PC-3 (cell line): ENCODE measurements at regions not wholly inside any gene's neighbourhood (a gene's known extent, or its start where the extent isn't known, plus 50 kb on each side); places are given as distances from the start of the nearest gene placed in this dataset.
A peak's percentile ranks its signal among the peaks of the same experiment; 100 is the strongest.

Source experiments
- EZH2 ChIP-seq: fragments of 300-600 bp; sonication (generic); IDR thresholded peaks from one replicate; pipeline ENCODE4 v1.6.1; 2017; ENCODE audit warnings: antibody characterized with exemption, mild to moderate bottlenecking, low read length; ENCODE audit not compliant: unreplicated experiment
- EZH2phosphoT487 ChIP-seq: fragments of 300-600 bp; sonication (generic); IDR thresholded peaks from 2 replicates; pipeline ENCODE4 v1.6.1; 2018; ENCODE audit warnings: mild to moderate bottlenecking, antibody characterized with exemption, low read length, borderline replicate concordance
- TF ChIP-seq, protein P1 (sequence below): fragments of 300-600 bp; sonication (generic); conservative IDR thresholded peaks from 2 replicates; pipeline ENCODE4 v1.5.1; 2017; ENCODE audit warnings: antibody characterized with exemption, low read depth, mild to moderate bottlenecking, low read length

- TF ChIP-seq, protein P1, sequence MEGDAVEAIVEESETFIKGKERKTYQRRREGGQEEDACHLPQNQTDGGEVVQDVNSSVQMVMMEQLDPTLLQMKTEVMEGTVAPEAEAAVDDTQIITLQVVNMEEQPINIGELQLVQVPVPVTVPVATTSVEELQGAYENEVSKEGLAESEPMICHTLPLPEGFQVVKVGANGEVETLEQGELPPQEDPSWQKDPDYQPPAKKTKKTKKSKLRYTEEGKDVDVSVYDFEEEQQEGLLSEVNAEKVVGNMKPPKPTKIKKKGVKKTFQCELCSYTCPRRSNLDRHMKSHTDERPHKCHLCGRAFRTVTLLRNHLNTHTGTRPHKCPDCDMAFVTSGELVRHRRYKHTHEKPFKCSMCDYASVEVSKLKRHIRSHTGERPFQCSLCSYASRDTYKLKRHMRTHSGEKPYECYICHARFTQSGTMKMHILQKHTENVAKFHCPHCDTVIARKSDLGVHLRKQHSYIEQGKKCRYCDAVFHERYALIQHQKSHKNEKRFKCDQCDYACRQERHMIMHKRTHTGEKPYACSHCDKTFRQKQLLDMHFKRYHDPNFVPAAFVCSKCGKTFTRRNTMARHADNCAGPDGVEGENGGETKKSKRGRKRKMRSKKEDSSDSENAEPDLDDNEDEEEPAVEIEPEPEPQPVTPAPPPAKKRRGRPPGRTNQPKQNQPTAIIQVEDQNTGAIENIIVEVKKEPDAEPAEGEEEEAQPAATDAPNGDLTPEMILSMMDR, result peak; percentile 96
- TF ChIP-seq EZH2, result no peak
- TF ChIP-seq EZH2phosphoT487, result no peak
Measured at GRCh38 chr2:161063157-161063945, 96.9 kb upstream of the TANK start.
